Thyroid gland (tissue), 4 donors: ENCODE measurements at regions not wholly inside any gene's neighbourhood (a gene's known extent, or its start where the extent isn't known, plus 50 kb on each side); places are given as distances from the start of the nearest gene placed in this dataset.

ENCODE experiments used
- DNase-seq, 2 donors: peaks; one replicate each; pipeline ENCODE4 v3.0.0-alpha.2; 2019
- H3K27ac ChIP-seq, 3 donors: fragments of 200-600 bp; sonication (generic); 1 replicate in 2 of 3; 2 replicates in 1 of 3; pipeline ENCODE4 v1.5.1; 2016 to 2019; ENCODE audit warnings: mild to moderate bottlenecking in 1 of 3, moderate library complexity in 1 of 3
- H3K27me3 ChIP-seq: fragments of 200-600 bp; sonication (generic); one replicate; pipeline ENCODE4 v1.5.1; 2019
- H3K36me3 ChIP-seq, 2 donors: fragments of 200-600 bp; sonication (generic); one replicate each; pipeline ENCODE4 v1.5.1; 2016 to 2019
- H3K4me1 ChIP-seq, 2 donors: fragments of 200-600 bp; sonication (generic); one replicate each; pipeline ENCODE4 v1.5.1; 2017 to 2019
- H3K4me3 ChIP-seq, 3 donors: fragments of 200-600 bp; sonication (generic); replicated peaks in 1 of 3; 1 replicate in 2 of 3; 2 replicates in 1 of 3; pipeline ENCODE4 v1.5.1; 2016; ENCODE audit warnings: mild to moderate bottlenecking in 1 of 3
- H3K9me3 ChIP-seq: fragments of 200-600 bp; sonication (generic); one replicate; pipeline ENCODE4 v1.5.1; 2017
- CTCF ChIP-seq, 6 experiments: fragments of 200-600 bp in 3 of 6; fragments of 450-650 bp in 3 of 6; sonication (generic) in 3 of 6; IDR thresholded peaks; one replicate each; pipeline ENCODE4 v1.5.1; 2016 to 2019; ENCODE audit warnings: antibody characterized with exemption in 6 of 6, mild to moderate bottlenecking in 2 of 6, inconsistent platforms in 1 of 6, moderate library complexity in 1 of 6
- POLR2A ChIP-seq, 2 donors: fragments of 450-650 bp; IDR thresholded peaks; one replicate each; pipeline ENCODE4 v1.6.1; 2017; ENCODE audit warnings: antibody characterized with exemption in 2 of 2, mild to moderate bottlenecking in 2 of 2, moderate library complexity in 1 of 2
- WGBS, 2 donors: methylation state at CpG; one replicate each; pipeline ENCODE4 v1.1.5; 2017; 5-methylcytosine and 5-hydroxymethylcytosine counted together
- intact Hi-C: fragments of 100-400 bp; cut with DNase I; formaldehyde crosslinking; loops from one replicate; pipeline ENCODE4 v1.15.1; 2023

DNA sequence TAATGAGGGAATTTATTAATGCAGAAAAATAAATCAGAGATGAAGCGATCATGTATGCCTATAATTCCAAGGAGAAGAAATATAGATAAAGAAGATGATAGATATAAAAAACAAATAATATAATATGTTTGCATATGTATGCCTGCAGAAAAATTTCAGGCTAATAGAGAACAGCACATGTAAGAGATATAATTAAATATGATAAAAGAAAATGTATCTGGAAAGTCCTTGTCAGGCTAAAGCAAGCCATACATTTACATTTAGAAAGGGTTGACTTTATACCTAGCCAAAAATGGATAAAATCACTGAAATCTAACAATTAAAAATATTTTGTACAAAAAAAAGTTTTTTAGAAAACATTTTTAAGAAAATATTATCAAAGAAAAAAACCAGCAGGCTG is 454.1 kb downstream of the C6orf118 start:
- TF ChIP-seq CTCF (IDR thresholded peaks at IDR 0.05) (no peak), POLR2A (IDR thresholded peaks at IDR 0.05) (no peak)
- Histone ChIP-seq H3K36me3 (no peaks in the 10 kb centered on the region), H3K4me1 (no peaks in the 10 kb centered on the region), H3K4me3 (no peak overlapping the region), H3K27ac (no peak overlapping the region), H3K27me3 (no peaks in the 10 kb centered on the region), H3K9me3 (no peaks in the 10 kb centered on the region)
- intact Hi-C loops = no loop called here
- 89 to 91% methylated on average over 1 of the region's 1 CpG for WGBS, 2 donors
- DNase-seq = no peak

- H3K4me3 ChIP-seq = no peak overlapping the region
- H3K36me3 ChIP-seq = no peaks in the 10 kb centered on the region
- intact Hi-C loops = no loop called here
- H3K4me1 ChIP-seq = no peaks in the 10 kb centered on the region
- H3K27ac ChIP-seq = no peak overlapping the region
- H3K27me3 ChIP-seq = no peaks in the 10 kb centered on the region
- no peaks in the 10 kb centered on the region for H3K9me3 ChIP-seq
- TF ChIP-seq CTCF (IDR thresholded peaks at IDR 0.05) (no peak), POLR2A (IDR thresholded peaks at IDR 0.05) (no peak)
- no peak for DNase-seq
These were observed 454.9 kb downstream of the C6orf118 start for GRCh38 chr6:164854526-164854925.

DNA sequence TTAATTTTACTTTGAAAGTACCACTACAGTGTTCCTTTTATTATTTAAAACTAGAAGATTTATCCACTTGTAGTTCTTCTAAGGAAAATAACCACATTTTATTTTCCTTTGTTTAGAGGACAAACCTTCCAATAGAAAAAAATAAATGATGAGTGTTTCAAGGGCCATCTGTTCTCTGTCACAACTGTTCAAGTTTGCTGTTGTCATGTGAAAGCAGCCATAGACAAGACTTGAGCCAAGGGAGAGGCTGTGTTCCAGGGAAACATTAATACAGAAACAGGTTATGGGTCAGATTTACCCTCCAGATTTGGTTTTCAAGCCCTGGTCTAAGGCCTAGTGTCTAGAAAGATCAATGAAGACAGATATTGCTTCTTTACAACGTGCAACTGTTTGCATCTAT is 463.6 kb downstream of the C6orf118 start:
- DNase-seq = no peak
- no peak overlapping the region for H3K27ac ChIP-seq
- TF ChIP-seq POLR2A (IDR thresholded peaks at IDR 0.05) = no peak
- TF ChIP-seq CTCF (IDR thresholded peaks at IDR 0.05) = no peak
- H3K36me3 ChIP-seq = no peaks in the 10 kb centered on the region
- H3K9me3 ChIP-seq = no peaks in the 10 kb centered on the region
- no peak overlapping the region for H3K4me3 ChIP-seq
- H3K4me1 ChIP-seq = no peaks in the 10 kb centered on the region
- H3K27me3 ChIP-seq = no peaks in the 10 kb centered on the region
- 75 to 76% methylated on average over 1 of the region's 1 CpG for WGBS, 2 donors
- intact Hi-C loops = no loop called here

- Histone ChIP-seq H3K4me1 (no peaks in the 10 kb centered on the region), H3K27me3 (no peaks in the 10 kb centered on the region), H3K27ac (no peak overlapping the region), H3K4me3 (no peak overlapping the region), H3K9me3 (no peaks in the 10 kb centered on the region), H3K36me3 (no peaks in the 10 kb centered on the region)
- 90 to 95% methylated on average over 1 of the region's 1 CpG for WGBS, 2 donors
- intact Hi-C loops = no loop called here
- TF ChIP-seq POLR2A (IDR thresholded peaks at IDR 0.05) (no peak), CTCF (IDR thresholded peaks at IDR 0.05) (no peak)
- DNase-seq = no peak
These were observed 467.3 kb downstream of the C6orf118 start for GRCh38 chr6:164842085-164842484.

- no peaks in the 10 kb centered on the region for H3K27me3 ChIP-seq
- 75 to 86% methylated on average over 1 of the region's 1 CpG for WGBS, 2 donors
- H3K27ac ChIP-seq = no peak overlapping the region
- H3K4me3 ChIP-seq = no peak overlapping the region
- H3K4me1 ChIP-seq = no peaks in the 10 kb centered on the region
- H3K36me3 ChIP-seq = no peaks in the 10 kb centered on the region
- no peak for DNase-seq
- intact Hi-C loops = no loop called here
- TF ChIP-seq POLR2A (IDR thresholded peaks at IDR 0.05) (no peak), CTCF (IDR thresholded peaks at IDR 0.05) (no peak)
- H3K9me3 ChIP-seq = no peaks in the 10 kb centered on the region
These were observed 471.3 kb downstream of the C6orf118 start for GRCh38 chr6:164838068-164838615.
